Femur (tissue), 1 donor: ENCODE measurements at regions not wholly inside any gene's neighbourhood (a gene's known extent, or its start where the extent isn't known, plus 50 kb on each side); places are given as distances from the start of the nearest gene placed in this dataset.
"Not testable (repeated sequence)": the region's sequence is repeated elsewhere in the genome, so short reads cannot be mapped to it uniquely, and the experiment has no call there.

ENCODE experiments used
- DNase-seq: peaks from one replicate; pipeline ENCODE4 v3.0.0-alpha.2; 2017

DNA sequence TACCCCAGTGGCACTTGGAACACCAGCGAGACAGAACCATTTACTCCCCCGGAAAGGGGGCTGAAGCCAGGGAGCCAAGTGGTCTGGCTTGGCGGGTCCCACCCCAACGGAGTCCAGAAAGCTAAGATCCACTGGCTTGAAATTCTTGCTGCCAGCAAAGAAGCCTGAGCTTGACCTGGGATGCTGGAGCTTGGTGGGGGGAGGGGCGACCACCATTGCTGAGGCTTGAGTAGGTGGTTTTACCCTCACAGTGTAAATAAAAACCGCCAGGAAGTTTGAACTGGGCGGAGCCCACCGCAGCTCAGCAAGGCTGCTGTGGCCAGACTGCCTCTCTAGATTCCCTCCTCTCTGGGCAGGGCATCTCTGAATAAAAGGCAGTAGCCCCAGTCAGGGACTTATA lies 62.8 kb downstream of the RPS24 start:
- not testable (repeated sequence) for DNase-seq

DNA sequence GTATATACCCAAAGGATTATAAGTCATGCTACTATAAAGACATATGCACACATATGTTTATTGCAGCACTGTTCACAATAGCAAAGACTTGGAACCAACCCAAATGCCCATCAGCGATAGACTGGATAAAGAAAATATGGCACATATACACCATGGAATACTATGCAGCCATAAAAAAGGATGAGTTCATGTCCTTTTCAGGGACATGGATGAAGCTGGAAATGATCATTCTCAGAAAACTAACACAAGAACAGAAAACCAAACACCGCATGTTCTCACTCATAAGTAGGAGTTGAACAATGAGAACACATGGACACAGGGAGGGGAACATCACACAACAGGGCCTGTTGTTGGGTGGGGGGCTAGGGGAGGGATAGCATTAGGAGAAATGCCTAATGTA lies 68.9 kb downstream of the RPS24 start:
- DNase-seq: not testable (repeated sequence)

DNA sequence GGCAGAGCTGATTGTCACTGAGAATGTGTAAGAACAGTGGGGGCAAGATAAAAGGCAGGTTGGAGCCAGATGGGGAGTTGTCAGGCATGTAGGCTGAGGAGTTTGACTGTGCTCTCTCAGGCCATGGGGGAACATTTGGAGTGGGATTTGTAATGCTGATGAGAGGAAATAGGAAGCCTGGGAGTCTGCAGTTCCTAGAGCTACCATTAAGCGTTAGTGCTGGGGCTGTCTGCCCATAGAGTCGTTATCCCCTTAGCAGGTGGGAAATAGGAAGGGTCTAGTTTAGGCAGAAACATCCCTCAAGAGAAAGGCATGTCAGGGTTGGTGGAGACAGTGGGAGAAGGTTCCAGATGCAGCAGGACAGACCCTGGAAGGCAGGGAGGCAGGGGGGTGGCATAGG lies 75.5 kb downstream of the RPS24 start:
- DNase-seq: no peak

DNA sequence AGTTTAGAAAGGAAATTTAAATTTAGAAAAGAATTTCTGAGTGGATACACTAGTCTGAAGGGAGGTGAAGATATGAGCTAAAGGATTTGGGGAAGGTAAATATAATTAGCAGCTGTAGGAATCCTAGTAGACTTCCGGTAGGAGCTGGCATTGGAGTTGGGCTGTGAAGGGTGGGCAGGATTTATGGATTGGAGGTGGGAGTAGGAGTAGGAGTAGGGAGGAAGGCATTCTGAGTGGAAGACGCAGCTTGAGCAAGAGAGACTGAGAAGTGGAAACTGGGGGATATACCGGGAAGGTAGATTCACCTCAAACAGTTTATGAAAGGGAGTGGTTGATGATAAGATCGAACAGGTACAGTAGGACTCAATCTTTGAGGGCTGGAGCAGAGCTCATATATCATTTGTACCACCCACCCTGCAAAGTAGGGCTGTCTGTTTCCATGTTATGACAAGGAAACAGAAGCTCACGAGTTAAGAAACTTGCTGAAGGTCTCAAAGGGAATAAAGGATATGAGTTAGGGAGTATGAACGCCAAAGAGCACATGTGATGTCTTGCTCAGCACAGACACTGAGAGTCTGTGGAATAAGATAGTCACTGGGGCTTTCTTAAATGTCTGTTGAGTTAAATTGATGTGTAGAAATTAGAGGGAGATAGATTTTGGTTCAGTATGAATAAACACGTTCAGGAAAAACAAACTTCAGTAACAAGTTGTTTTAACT lies 81.6 kb downstream of the RPS24 start:
- DNase-seq: no peak

GRCh38 chr10:78116361-78116760 lies 82.7 kb downstream of the RPS24 start:
- DNase-seq: no peak

DNA sequence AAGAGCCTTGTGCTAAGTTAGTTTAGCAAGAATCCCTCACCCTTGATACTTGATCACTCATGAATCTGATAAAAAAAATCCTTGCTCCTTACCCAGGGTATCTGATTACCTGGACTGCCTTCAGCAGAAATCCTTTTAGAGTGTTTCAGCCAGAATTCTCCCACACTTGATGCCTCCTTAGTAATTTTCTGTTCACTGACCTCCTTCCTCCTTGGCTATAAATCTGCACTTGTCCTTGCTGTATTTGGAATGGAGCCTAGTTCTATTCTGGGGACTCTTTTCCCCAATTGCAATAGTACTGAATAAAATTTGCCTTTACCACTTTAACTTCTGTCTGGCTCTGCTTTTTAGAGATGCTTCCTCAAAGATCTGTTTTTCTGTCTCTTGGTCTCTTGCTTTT lies 84.9 kb downstream of the RPS24 start:
- DNase-seq: no peak

DNA sequence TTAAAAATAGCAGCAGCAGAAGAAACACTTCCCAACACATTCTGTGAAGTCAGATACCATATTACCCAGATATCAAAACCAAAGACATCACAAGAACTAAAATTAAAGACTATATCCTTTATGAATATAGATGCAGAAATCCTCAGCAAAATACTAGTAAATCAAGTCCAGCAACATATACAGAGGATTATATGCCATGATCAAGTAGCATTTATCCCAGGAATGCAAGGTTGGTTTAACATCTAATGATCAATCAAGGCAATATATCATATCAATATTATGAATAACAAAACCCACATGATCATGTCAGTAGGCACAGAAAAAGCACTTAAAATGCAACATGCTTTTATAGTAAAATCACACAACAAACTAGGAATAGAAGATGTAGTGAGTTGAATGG lies 88.1 kb downstream of the RPS24 start:
- DNase-seq: no peak

GRCh38 chr10:78124167-78124566 lies 90.5 kb downstream of the RPS24 start:
- no peak for DNase-seq

GRCh38 chr10:78129211-78129610 lies 95.5 kb downstream of the RPS24 start:
- no peak for DNase-seq

DNA sequence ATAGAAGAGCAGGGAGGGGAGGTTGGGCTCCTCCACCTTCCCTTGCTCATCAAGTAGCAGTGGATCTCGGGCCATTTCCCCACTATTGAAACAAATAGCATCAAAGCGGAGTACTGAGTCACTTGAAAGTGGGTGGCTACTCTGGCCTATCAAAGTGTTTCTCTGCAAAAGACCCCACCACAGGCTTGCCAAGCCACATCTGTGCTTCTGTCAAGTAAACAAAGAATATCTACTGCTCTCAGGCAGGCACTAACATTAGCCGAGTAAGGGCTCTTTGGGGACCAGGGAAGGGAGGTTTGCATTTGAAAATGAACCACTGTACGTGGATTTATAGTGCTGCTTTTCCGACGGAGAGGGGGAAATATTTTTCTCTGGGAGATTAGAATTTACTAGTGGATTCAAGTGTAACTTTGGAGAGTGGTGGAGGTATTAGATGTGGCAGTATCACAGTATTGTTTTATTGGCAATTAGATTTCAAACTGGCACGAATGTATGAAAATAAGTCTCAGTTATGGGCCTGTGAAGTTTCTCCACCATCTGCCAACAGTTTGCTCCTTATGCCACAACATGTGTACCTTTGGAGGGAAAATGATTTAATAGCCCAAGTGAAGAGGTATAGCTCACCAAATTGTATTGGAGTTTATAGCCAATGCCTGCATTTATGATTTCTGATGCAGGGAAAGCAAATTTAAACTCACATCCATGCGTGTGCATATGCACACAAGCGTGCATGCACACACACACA lies 97.5 kb downstream of the RPS24 start:
- DNase-seq: no peak

- no peak for DNase-seq
These were observed 101.2 kb downstream of the RPS24 start for GRCh38 chr10:78134773-78135306.

DNA sequence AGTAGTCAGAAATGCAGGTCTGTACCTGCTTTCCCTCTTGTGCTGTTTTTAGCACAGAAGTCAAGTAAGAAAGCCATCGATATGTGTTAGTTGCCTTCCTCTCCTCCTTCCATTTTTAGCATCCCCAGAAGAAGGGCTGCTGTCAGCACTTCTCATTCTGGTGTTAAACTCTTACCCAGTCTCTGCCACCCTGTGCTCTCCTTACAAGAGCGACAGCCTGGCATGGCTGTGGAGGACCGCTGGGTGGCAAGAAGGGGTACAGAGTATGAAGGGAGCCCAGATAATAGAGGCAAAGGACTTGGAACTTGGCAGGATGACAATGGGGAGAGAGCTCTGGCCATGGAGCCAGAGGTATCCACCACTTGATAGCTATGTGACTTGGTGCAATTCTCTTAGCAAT lies 103.5 kb downstream of the RPS24 start:
- no peak for DNase-seq

GRCh38 chr10:78139341-78139740 lies 105.7 kb downstream of the RPS24 start:
- DNase-seq: peak; percentile 47

DNA sequence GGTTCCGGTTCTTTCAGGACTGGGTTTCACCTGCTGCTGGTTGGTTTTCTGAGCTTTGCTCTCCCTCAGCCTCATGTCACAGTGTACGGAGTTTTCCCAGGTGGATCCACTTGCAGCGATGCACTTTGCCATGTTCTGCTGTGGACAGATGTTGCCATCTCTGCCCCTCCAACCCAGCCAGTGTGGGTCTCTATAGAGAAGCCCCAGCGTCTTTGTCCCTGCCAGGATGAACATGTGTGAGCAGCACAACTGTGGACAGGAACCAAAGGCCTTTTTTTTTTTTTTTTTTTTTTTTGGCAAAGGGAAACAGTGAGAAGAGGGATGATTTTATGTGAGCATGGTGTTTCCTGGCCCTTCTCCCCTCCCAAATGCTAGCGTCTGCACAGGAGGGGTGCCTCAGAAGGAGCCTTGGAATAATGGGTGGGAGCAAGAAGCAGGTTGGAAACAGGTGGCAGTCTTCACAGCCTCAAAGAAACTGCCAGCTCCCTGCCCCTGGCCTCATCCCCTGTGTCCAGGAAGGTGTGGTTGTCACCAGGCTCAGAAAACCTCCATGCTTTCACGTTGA lies 106.5 kb downstream of the RPS24 start:
- DNase-seq: no peak

DNA sequence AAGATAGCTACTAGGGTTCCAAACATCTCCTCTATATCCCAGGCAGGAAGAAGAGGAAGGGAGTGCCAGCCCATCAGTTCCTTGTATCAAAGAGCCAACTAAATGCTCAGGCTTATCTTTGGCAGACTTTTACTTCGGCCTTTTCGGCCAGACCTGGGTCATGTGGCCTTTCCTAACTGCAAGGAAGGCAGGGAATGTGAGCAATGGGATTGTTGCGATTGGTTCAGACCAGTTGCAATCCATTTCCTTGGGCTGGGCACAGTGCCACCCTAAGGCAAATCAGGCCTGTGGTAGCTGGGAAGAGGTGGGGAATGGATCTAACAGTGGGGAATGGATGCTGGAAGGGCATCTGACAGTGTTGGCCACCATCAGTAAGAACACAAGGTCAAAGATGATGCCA lies 109.9 kb downstream of the RPS24 start:
- DNase-seq: no peak

- no peak for DNase-seq
These were observed 112.5 kb downstream of the RPS24 start for GRCh38 chr10:78146200-78146599.

- DNase-seq: no peak
These were observed 113.5 kb downstream of the RPS24 start for GRCh38 chr10:78147202-78147601.

GRCh38 chr10:78148216-78148960 lies 114.7 kb downstream of the RPS24 start:
- DNase-seq: no peak

DNA sequence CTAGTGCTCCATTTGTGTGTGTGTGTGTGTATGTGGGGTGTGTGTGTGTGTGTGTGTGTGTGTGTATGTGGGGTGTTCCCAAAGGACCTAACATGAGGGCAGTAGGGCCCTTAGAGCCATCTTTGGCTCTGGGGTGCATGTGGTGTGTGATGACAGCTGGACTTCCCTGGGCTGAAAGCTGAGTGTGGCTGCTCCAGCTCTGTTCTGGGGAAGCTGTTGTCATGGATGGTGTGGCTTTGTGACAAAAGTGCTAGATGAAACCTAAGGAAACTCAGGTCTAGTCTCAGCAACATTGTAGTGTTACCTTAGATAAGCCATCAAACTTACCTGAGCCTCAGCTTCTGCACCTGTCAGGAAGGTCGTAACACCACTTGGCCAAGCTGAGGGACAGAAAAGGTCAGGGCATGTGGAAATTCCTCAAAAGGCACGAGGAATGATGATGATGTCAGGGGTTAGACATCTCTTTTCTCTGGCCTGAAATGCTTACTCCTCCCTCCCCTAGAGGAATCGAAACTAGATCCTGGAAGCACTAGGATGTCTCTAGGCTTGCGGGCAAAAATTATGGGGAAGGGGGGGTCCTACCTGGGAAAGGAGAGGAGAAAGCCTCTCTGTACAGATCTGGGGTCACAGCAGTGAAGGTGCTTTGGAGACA lies 115.4 kb downstream of the RPS24 start:
- DNase-seq: no peak

GRCh38 chr10:78150756-78151155 lies 117.1 kb downstream of the RPS24 start:
- no peak for DNase-seq

DNA sequence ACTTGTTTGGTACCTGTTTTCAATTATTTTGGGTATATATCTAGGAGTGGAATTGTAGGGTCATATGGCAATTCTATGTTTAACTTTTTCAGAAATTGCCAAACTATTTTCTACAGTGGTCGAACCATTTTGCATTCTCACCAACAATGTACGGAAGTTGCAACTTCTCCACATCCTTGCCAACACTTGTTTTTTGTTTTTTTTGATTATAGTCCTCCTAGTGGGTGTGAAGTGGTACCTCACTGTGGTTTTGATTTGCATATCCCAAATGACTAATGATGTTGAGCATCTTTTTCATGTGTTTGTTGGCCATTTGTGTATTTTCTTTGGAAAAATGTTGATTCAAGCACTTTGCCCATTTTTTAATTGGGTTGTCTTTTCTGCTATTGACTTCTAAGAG lies 122.1 kb downstream of the RPS24 start:
- no peak for DNase-seq

GRCh38 chr10:78160591-78160990 lies 126.9 kb downstream of the RPS24 start:
- DNase-seq: no peak

GRCh38 chr10:78162853-78163252 lies 129.2 kb downstream of the RPS24 start:
- DNase-seq: no peak
